Liver (tissue), 8 donors: ENCODE measurements at regions not wholly inside any gene's neighbourhood (a gene's known extent, or its start where the extent isn't known, plus 50 kb on each side); places are given as distances from the start of the nearest gene placed in this dataset.

Source experiments
- DNase-seq: peaks from one replicate; pipeline ENCODE4 v3.0.0-alpha.2; 2017; ENCODE audit warnings: low spot score
- H3K27ac ChIP-seq, 2 donors: one replicate each; pipeline ENCODE4 v1.7.0; 2013; ENCODE audit warnings: inconsistent platforms in 2 of 2, low read length in 2 of 2, control low read depth in 1 of 2, low read depth in 1 of 2, mild to moderate bottlenecking in 1 of 2
- H3K27me3 ChIP-seq, 4 donors: one replicate each; pipeline versions ENCODE4 v1.6.1 to v1.7.0; 2013; ENCODE audit warnings: low read length in 3 of 4, inconsistent platforms in 1 of 4, mild to moderate bottlenecking in 1 of 4, moderate library complexity in 1 of 4; ENCODE audit not compliant: control insufficient read depth in 4 of 4, insufficient read depth in 4 of 4
- H3K36me3 ChIP-seq, 4 donors: one replicate each; pipeline versions ENCODE4 v1.6.1 to v1.7.0; 2013; ENCODE audit warnings: low read length in 3 of 4, mild to moderate bottlenecking in 3 of 4, low read depth in 1 of 4, moderate library complexity in 1 of 4; ENCODE audit not compliant: control insufficient read depth in 4 of 4, insufficient read depth in 3 of 4
- H3K4me1 ChIP-seq, 4 donors: one replicate each; pipeline versions ENCODE4 v1.6.1 to v1.7.0; 2013; ENCODE audit warnings: low read length in 3 of 4, mild to moderate bottlenecking in 3 of 4, moderate library complexity in 1 of 4; ENCODE audit not compliant: control insufficient read depth in 4 of 4, insufficient read depth in 4 of 4
- H3K4me3 ChIP-seq, 3 donors: one replicate each; pipeline versions ENCODE4 v1.6.1 to v1.7.0; 2013; ENCODE audit warnings: low read length in 3 of 3, control low read depth in 1 of 3, low read depth in 1 of 3, mild to moderate bottlenecking in 1 of 3
- H3K9ac ChIP-seq, 2 donors: one replicate each; pipeline ENCODE4 v1.7.0; 2013; ENCODE audit warnings: low read length in 2 of 2, mild to moderate bottlenecking in 2 of 2, moderate library complexity in 2 of 2, control low read depth in 1 of 2, low read depth in 1 of 2
- H3K9me3 ChIP-seq, 4 donors: one replicate each; pipeline versions ENCODE4 v1.6.1 to v1.7.0; 2013; ENCODE audit warnings: low read length in 3 of 4; ENCODE audit not compliant: control insufficient read depth in 4 of 4
- ATF3 ChIP-seq: IDR thresholded peaks from 2 replicates; pipeline ENCODE4 v1.6.1; 2016; ENCODE audit warnings: antibody characterized with exemption
- CTCF ChIP-seq: fragments of 150-350 bp; IDR thresholded peaks from 2 replicates; pipeline ENCODE4 v1.5.1; 2017; ENCODE audit warnings: improper control_type of control experiment, low read depth, low read length; ENCODE audit not compliant: missing input control
- EGR1 ChIP-seq, 2 donors: IDR thresholded peaks; 2 replicates each; pipeline ENCODE4 v1.6.1; 2016 to 2018; ENCODE audit warnings: antibody characterized with exemption in 2 of 2, low read depth in 2 of 2
- FOXA2 ChIP-seq: IDR thresholded peaks from 2 replicates; pipeline ENCODE4 v1.6.1; 2016; ENCODE audit warnings: antibody characterized with exemption
- GABPA ChIP-seq, 2 donors: IDR thresholded peaks in 1 of 2; conservative IDR thresholded peaks in 1 of 2; 2 replicates each; pipeline ENCODE4 v1.6.1; 2016; ENCODE audit warnings: antibody characterized with exemption in 2 of 2, mild to moderate bottlenecking in 1 of 2, moderate library complexity in 1 of 2
- HNF4A ChIP-seq, 2 donors: conservative IDR thresholded peaks; 2 replicates each; pipeline ENCODE4 v1.6.1; 2016; ENCODE audit warnings: antibody characterized with exemption in 2 of 2, mild to moderate bottlenecking in 2 of 2
- HNF4G ChIP-seq: IDR thresholded peaks from 2 replicates; pipeline ENCODE4 v1.6.1; 2016; ENCODE audit warnings: antibody characterized with exemption
- JUND ChIP-seq, 2 donors: IDR thresholded peaks; 2 replicates each; pipeline ENCODE4 v1.6.1; 2016; ENCODE audit warnings: antibody characterized with exemption in 2 of 2
- MAX ChIP-seq: IDR thresholded peaks from 2 replicates; pipeline ENCODE4 v1.6.1; 2016; ENCODE audit warnings: antibody characterized with exemption
- NR2F2 ChIP-seq: IDR thresholded peaks from 2 replicates; pipeline ENCODE4 v1.6.1; 2016; ENCODE audit warnings: antibody characterized with exemption
- RAD21 ChIP-seq, 2 donors: IDR thresholded peaks; 2 replicates each; pipeline ENCODE4 v1.6.1; 2016; ENCODE audit warnings: antibody characterized with exemption in 2 of 2, mild to moderate bottlenecking in 2 of 2
- REST ChIP-seq: IDR thresholded peaks from 2 replicates; pipeline ENCODE4 v1.6.1; 2016; ENCODE audit warnings: antibody characterized with exemption, mild to moderate bottlenecking
- RXRA ChIP-seq, 2 donors: IDR thresholded peaks; 2 replicates each; pipeline ENCODE4 v1.6.1; 2017 to 2018; ENCODE audit warnings: antibody characterized with exemption in 2 of 2, mild to moderate bottlenecking in 1 of 2
- SP1 ChIP-seq: IDR thresholded peaks from 2 replicates; pipeline ENCODE4 v1.6.1; 2018; ENCODE audit warnings: antibody characterized with exemption, mild to moderate bottlenecking
- TAF1 ChIP-seq: conservative IDR thresholded peaks from 2 replicates; pipeline ENCODE4 v1.6.1; 2016; ENCODE audit warnings: antibody characterized with exemption, mild to moderate bottlenecking
- ZBTB33 ChIP-seq: IDR thresholded peaks from 2 replicates; pipeline ENCODE4 v1.6.1; 2016; ENCODE audit warnings: antibody characterized with exemption
- WGBS: extraction: QIAGEN DNeasy Blood & Tissue Kit; methylation state at CpG from one replicate; pipeline ENCODE4 v1.1.7; 2013; 5-methylcytosine and 5-hydroxymethylcytosine counted together
- donor health status: healthy.
- donor health status: healthy.
- donor health status: healthy.
- donor health status: healthy.
- donor health status: healthy.

GRCh38 chr6:164087870-164088269, 673.4 kb downstream of the QKI start:
- no peak for DNase-seq
- WGBS = 86% methylated on average over 3 of the region's 3 CpGs
- no peaks in the 10 kb centered on the region for H3K36me3 ChIP-seq
- no peak overlapping the region for H3K27ac ChIP-seq
- TF ChIP-seq TAF1 (no peak), NR2F2 (no peak), ZBTB33 (no peak), ATF3 (no peak), HNF4A (conservative IDR thresholded peaks at IDR 0.05) (no peak), SP1 (no peak), RAD21 (IDR thresholded peaks at IDR 0.05) (no peak), EGR1 (IDR thresholded peaks at IDR 0.05; ENCODE audit: low read depth in 2 of 2) (no peak)
- H3K4me3 ChIP-seq = no peak overlapping the region
- no peak overlapping the region for H3K9ac ChIP-seq
- H3K4me1 ChIP-seq = no peaks in the 10 kb centered on the region
- H3K27me3 ChIP-seq = no peaks in the 10 kb centered on the region
- H3K9me3 ChIP-seq = no peaks in the 10 kb centered on the region

- Histone ChIP-seq H3K9me3 (no peaks in the 10 kb centered on the region), H3K27ac (no peak overlapping the region), H3K9ac (no peak overlapping the region), H3K36me3 (no peaks in the 10 kb centered on the region), H3K4me1 (no peaks in the 10 kb centered on the region), H3K27me3 (no peaks in the 10 kb centered on the region), H3K4me3 (no peak overlapping the region)
- 89% methylated on average over 2 of the region's 2 CpGs for WGBS
- DNase-seq = no peak
- TF ChIP-seq GABPA (IDR thresholded peaks at IDR 0.05 in 1 of 2, conservative IDR thresholded peaks at IDR 0.05 in 1 of 2) (no peak), NR2F2 (no peak)
These were observed 672.7 kb downstream of the QKI start for GRCh38 chr6:164087211-164087610.

GRCh38 chr6:164086076-164086887, 671.8 kb downstream of the QKI start:
- WGBS = 75% methylated on average over 25 of the region's 25 CpGs
- peak overlapping the region; percentile 53 to 55 for H3K27ac ChIP-seq
- no peak overlapping the region for H3K9ac ChIP-seq
- TF ChIP-seq MAX = no peak
- TF ChIP-seq NR2F2 = no peak
- TF ChIP-seq EGR1 (IDR thresholded peaks at IDR 0.05; ENCODE audit: low read depth in 2 of 2) = no peak
- no peak for TF ChIP-seq ZBTB33
- TF ChIP-seq ATF3 = no peak
- TF ChIP-seq REST = no peak
- no peak for TF ChIP-seq TAF1
- no peak for TF ChIP-seq FOXA2
- TF ChIP-seq HNF4G = no peak
- TF ChIP-seq RAD21 (IDR thresholded peaks at IDR 0.05) = no peak
- TF ChIP-seq RXRA (IDR thresholded peaks at IDR 0.05) = no peak
- TF ChIP-seq SP1 = no peak
- TF ChIP-seq CTCF = no peak
- TF ChIP-seq JUND (IDR thresholded peaks at IDR 0.05) = no peak

More at GRCh38 chr6:164086076-164086887, 671.8 kb downstream of the QKI start:
- Histone ChIP-seq H3K4me3 (no peak overlapping the region), H3K9me3 (no peaks in the 10 kb centered on the region), H3K27me3 (no peaks in the 10 kb centered on the region), H3K36me3 (no peaks in the 10 kb centered on the region), H3K4me1 (no peaks in the 10 kb centered on the region)
- no peak for DNase-seq
